ENCODE measurements at regions not wholly inside any gene's neighbourhood (a gene's known extent, or its start where the extent isn't known, plus 50 kb on each side); places are given as distances from the start of the nearest gene placed in this dataset.

DNA sequence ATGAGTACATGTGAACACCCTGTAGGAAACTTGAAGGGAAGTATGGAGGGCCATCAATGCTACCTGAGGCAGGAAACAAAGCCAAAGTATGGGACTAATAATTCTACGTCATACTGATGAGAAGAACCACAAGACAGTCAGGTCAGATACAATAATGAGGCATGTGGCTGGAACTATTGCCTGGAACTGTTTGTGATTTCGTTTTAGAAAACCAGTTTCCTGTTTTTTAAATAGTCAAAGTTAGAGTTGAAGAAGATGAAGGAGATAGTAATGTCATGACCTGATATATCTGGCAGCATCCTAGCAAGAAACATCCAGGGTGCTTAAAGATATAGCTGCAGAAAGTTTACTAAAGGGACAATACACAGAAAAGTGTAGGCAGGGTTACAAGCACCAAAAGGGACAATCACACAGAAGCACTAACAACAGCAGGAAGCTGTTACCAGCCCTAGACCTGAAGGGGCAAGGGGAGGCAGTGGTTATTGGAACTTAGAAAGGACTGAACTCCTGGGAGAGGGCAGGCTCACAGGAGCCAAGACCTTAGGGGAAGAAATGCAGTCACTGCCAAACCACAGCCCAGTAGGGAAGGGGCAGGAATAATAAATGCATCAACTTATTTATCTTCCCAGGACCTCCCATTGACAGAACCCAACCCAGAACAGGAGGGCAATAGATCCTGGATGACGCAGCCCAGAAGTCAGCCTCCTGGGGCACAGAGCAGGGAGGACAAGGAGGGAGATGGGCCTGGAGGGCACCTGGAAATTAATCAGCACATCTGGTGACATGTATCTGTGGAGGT, 302.1 kb upstream of the STT3B start:
- TF ChIP-seq EP300 (IDR thresholded peaks at IDR 0.05) (no peak), POLR2A (IDR thresholded peaks at IDR 0.05) (no peak), POLR2AphosphoS5 (IDR thresholded peaks at IDR 0.05) (no peak)
- TF ChIP-seq, protein P1, sequence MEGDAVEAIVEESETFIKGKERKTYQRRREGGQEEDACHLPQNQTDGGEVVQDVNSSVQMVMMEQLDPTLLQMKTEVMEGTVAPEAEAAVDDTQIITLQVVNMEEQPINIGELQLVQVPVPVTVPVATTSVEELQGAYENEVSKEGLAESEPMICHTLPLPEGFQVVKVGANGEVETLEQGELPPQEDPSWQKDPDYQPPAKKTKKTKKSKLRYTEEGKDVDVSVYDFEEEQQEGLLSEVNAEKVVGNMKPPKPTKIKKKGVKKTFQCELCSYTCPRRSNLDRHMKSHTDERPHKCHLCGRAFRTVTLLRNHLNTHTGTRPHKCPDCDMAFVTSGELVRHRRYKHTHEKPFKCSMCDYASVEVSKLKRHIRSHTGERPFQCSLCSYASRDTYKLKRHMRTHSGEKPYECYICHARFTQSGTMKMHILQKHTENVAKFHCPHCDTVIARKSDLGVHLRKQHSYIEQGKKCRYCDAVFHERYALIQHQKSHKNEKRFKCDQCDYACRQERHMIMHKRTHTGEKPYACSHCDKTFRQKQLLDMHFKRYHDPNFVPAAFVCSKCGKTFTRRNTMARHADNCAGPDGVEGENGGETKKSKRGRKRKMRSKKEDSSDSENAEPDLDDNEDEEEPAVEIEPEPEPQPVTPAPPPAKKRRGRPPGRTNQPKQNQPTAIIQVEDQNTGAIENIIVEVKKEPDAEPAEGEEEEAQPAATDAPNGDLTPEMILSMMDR (IDR thresholded peaks at IDR 0.05): no peak
